Retinal pigment epithelial cell (primary cell): ENCODE measurements at regions not wholly inside any gene's neighbourhood (a gene's known extent, or its start where the extent isn't known, plus 50 kb on each side); places are given as distances from the start of the nearest gene placed in this dataset.
"Not testable (repeated sequence)": the region's sequence is repeated elsewhere in the genome, so short reads cannot be mapped to it uniquely, and the experiment has no call there.

Experiments
- DNase-seq: peaks from one replicate; pipeline ENCODE4 v3.0.0-alpha.2; 2010; ENCODE audit warnings: low read depth
- H3K4me3 ChIP-seq: 2 replicates; pipeline ENCODE4 v1.5.1; 2011; ENCODE audit warnings: mild to moderate bottlenecking, low read length, control low read depth, moderate library complexity
- TF ChIP-seq, protein P1 (sequence below): conservative IDR thresholded peaks from 2 replicates; pipeline ENCODE4 v1.5.1; 2011; ENCODE audit warnings: low read depth, low read length, control low read depth, inconsistent platforms

DNA sequence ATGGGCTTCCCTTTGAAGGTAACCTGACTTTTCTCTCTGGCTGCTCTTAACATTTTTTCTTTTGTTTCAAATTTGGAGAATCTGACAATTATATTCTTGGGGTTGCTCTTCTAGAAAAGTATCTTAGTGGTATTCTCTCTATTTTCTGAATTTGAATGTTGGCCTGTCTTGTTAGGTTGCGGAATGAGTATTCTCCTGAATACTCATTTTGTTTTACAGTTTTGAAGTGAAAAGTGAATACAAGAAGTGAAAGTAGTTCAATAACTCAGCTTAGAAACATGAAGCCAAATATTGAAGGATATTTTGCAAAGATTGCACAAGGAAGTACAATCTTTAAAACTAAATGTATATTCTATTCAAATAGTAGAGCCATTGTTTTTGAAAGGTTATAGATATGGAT lies 120.2 kb upstream of the MAP3K4 start:
- TF ChIP-seq, protein P1, sequence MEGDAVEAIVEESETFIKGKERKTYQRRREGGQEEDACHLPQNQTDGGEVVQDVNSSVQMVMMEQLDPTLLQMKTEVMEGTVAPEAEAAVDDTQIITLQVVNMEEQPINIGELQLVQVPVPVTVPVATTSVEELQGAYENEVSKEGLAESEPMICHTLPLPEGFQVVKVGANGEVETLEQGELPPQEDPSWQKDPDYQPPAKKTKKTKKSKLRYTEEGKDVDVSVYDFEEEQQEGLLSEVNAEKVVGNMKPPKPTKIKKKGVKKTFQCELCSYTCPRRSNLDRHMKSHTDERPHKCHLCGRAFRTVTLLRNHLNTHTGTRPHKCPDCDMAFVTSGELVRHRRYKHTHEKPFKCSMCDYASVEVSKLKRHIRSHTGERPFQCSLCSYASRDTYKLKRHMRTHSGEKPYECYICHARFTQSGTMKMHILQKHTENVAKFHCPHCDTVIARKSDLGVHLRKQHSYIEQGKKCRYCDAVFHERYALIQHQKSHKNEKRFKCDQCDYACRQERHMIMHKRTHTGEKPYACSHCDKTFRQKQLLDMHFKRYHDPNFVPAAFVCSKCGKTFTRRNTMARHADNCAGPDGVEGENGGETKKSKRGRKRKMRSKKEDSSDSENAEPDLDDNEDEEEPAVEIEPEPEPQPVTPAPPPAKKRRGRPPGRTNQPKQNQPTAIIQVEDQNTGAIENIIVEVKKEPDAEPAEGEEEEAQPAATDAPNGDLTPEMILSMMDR = no peak
- H3K4me3 ChIP-seq = no peak overlapping the region
- no peak for DNase-seq

DNA sequence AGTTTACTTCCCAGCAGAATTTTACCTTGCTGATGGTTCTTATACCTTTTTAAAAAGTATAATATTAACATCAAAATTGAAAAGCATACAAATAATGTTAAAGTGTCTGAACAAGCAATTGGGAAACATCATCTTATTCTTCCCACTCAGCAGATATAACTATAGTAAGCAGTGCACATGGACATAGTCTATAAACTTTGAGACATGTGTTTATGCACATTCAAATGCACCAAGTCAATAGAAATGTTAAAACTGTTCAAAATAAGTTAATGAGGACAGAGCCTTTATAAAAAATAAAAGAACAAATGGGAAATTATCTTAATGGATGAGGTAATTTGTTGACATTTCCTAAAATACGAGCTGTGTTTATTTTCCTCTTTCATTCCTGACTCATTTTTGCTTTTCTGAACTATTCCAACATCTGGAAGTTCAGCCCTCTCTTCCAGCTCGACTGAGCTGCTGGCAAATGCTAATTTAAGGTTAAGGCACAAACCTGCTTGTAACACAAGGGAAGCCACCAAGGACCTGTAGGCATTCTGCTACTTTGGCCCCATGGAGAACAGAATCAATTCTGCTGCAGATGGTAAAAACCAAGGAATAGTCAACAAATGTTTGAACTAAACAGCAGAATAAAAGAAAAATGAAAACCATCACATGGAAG lies 110.3 kb upstream of the MAP3K4 start:
- DNase-seq = no peak
- TF ChIP-seq, protein P1 = no peak
- H3K4me3 ChIP-seq = no peak overlapping the region

DNA sequence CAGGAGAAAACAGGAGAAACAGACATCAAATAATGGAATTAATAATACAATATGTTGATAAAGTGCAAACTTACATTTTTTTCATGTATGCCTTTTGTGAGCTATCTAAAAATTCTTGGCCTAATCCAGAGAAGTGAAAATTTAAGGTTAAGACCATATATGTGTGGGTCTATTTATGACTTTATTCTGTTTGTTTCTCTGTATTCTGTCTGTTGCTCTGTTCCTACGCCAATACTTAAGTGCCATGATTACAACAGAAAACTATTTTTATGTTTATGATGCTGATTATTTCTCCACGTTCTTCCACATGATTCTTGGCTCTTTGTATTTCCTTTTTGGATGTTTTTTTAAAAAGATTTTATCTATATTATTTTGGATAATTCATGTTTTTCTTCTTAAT lies 109.6 kb upstream of the MAP3K4 start:
- no peak overlapping the region for H3K4me3 ChIP-seq
- TF ChIP-seq, protein P1 = no peak
- no peak for DNase-seq

DNA sequence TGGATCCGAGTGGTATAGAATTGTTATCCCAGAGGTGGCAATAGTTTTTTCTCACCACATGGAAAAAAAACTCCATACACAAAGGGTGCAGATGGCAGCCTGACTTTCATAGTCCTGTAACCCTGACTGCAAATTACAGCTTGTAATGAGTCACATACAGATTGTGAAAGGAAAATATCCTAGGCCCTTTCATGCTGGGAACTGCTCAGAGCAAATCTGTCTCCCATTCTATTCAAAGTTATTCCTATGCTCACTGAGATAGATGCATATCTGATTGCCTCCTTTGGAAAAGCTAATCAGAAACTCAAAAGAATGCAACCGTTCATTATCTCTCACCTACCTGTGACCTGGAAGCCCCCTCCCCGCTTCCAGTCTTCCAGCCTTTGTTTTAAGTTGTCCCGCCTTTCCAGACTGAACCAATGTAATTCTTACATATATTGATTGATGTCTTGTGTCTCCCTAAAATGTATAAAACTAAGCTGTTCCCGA lies 108.7 kb upstream of the MAP3K4 start:
- no peak for DNase-seq
- TF ChIP-seq, protein P1 = no peak
- H3K4me3 ChIP-seq = no peak overlapping the region

DNA sequence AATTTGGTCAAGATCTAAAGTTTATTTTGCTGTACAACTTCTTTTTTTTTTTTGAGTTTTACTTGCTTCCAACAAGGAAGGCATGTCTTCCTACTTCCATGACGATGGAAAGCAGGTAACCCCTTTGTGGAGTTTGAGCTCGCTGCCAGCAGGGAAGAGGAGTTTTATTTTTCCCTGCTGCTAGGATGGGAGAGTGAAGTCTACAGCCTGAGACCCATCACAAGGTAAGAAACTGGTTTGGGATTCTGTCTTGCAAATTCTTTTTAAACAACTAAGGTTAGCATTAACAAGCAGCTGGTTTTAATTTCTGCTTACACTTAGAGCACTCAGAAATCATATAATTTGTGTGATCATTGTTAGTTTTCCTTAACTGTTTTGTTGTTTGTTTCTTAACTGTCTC lies 108.0 kb upstream of the MAP3K4 start:
- TF ChIP-seq, protein P1 = no peak
- no peak for DNase-seq
- no peak overlapping the region for H3K4me3 ChIP-seq

DNA sequence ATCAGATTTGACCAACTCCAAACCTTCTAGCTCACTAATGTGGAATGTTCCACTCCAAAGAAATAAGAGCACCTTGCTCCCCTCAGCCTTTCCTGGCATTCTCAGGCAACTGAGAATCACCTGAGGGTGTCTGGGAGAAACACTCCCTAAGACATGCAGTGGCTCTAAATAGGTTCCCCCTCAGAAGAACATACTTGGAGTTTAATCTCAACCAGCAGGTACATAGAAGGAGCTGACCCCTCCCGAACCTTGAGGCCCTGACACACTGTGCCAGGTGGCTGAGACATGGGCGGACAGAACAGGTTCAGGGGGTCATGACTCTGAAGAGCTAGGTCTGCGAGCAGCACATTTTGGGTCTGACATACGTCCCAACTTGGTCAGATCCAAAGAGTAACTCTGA lies 107.6 kb upstream of the MAP3K4 start:
- no peak for DNase-seq

DNA sequence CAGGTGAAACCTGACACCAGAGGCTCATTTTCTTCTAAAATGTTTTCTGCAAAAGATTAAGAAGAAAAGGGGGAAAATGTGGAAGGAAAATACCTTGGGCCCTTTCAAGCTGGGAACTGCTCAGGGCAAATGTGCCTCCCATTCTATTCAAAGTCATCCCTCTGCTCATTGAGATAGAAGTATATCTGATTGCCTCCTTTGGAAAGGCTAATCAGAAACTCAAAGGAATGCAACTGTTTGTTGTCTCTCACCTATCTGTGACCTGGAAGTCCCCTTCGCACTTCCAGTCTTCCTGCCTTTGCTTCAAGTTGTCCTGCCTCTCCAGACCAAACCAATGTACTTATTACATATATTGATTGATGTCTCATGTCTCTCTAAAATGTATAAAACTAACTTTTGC lies 102.4 kb upstream of the MAP3K4 start:
- not testable (repeated sequence) for H3K4me3 ChIP-seq, DNase-seq

More for the DNA sequence above, 107.6 kb upstream of the MAP3K4 start:
- TF ChIP-seq, protein P1 = no peak
- H3K4me3 ChIP-seq = no peak overlapping the region
